ENCODE measurements at regions not wholly inside any gene's neighbourhood (a gene's known extent, or its start where the extent isn't known, plus 50 kb on each side); places are given as distances from the start of the nearest gene placed in this dataset.
"Not testable (repeated sequence)": the region's sequence is repeated elsewhere in the genome, so short reads cannot be mapped to it uniquely, and the experiment has no call there.

DNA sequence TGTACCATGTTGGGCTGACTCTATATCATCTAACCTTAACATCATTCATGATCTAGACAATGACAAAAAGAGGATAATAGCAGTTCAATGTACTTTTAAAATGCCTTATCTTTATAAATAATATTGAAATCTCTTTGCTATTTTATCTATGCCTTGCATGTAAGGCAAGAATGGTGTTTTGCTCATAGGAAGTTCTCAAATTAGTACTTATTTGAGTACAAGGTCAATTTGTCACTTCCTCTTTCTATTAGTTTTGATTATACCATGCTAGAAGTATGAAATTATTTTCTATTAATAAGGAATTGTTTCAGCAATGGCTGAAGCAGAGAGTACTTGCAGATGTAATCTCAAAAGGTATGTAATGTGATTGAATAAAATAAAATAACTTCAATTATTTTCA lies 1285.4 kb upstream of the TENM4 start:
- FAIRE-seq, result no peak

DNA sequence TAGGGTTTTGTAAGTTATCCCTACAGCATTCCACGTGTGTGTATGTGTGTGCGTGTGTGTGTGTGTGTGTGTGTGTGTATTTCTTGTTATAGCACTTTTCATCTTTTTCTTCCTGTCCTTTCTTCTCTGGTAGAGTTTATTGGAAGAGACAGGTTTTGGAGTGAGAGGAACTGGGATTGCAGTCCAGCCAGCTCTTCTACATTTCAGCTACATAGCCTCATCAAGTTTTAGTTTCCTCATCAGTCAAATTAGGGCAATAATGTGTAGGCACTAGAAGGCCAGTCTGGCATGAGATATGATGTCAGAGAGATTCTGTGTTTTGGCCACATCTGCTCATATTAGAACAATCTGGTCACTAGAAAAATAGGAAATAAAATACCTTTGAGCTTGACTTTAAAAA lies 1283.5 kb upstream of the TENM4 start:
- no peak for FAIRE-seq

DNA sequence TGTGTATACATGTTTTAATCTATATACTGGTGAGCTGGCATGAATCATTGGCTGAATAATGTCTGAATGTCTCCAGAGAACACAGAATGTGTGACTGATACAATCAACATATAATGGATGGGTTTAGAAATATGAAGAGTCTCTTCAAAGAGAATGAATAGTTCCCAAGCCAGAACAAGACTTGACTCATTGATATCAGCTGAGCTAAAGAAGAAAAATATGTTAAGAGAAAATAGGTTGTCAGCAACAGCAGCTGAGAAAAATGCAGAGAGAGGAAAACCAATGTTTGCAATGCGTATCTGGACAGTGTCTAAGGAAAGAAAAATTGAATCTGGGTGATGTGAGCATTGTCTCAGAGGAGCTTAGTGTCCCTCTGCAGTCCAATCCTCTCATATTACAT lies 1281.8 kb upstream of the TENM4 start:
- no peak for FAIRE-seq

DNA sequence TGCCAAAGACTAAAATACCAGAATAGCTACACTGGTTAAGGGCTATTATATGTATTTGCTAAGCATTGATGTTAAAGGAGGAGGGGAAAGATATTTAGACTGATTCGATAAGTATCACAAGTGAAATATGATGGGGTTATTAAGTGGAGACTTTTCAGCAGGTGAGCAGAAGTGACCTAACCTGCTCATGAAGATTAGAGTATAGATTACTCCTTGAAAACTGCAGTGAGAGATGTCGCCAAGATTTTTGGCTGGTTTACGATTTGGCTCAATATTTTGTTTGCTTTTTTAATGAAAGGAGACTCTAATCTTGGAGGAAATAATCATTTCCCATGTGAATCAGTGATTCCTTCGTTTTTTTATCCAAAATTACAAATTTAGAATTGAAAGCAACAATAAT lies 1279.5 kb upstream of the TENM4 start:
- FAIRE-seq, result no peak

DNA sequence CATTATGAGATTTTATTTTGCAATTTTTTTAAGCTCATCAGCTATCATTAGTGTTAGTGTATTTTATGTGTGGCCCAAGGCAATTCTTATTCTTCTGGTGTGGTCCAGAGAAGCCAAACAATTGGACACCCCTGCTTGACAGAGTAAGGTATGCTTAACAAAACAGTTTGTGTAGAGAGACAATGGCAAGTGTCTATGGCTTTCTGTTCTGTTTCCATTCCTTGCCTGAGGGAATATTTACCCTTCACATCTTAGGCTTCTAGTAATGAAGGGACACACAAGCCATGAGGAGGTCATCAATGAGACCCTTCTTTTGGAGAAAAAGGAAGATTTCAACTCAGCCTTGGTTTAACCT lies 1278.4 kb upstream of the TENM4 start:
- no peak for FAIRE-seq

DNA sequence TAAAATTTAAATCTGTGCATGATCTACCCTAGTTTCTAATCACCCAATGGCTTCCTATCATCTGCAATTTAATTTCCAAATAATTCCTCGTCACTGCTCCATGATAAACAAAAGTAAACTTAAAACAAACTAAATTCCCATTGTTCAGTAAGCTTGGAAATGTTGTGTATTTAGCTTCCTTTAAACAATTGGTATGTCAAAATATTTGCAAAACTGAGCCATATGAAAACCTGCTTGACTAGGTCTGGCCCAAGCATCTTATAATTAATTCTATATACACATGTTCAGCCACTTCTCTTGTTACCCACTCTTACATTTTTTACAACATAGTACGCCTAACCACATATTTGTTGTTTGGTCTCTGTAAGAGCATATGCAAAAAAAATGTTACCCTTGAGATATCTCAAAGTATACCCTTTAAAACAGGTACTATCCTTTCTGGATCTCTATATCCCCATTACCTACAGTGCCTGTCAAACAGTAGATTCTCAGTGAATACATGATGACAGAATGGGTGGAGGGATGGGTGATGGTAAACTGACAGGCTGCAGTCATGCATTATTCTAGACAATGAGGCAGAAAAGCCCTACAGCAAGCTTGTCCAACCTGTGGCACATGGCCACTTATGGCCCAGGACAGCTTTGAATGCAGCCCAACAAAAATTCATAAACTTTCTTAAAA lies 1277.9 kb upstream of the TENM4 start:
- no peak for FAIRE-seq

DNA sequence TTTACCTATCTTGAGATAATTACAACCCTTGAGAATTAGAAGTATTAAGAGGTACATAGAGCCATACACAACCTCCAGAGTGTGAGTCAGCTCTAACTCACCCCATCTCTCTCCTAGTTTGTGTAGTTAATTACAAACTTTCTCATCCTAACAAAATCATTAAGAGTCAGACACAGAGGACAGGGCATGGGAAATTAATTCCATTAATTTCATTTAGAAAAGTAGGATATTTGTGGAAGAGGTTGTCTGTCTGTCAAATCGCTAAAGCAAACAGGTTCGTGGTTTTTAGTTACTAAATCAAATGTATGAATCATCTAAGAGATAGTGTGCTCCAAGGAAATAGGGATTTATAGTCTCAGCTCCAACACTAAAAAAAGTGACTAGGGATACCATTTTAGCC lies 1261.4 kb upstream of the TENM4 start:
- no peak for FAIRE-seq

DNA sequence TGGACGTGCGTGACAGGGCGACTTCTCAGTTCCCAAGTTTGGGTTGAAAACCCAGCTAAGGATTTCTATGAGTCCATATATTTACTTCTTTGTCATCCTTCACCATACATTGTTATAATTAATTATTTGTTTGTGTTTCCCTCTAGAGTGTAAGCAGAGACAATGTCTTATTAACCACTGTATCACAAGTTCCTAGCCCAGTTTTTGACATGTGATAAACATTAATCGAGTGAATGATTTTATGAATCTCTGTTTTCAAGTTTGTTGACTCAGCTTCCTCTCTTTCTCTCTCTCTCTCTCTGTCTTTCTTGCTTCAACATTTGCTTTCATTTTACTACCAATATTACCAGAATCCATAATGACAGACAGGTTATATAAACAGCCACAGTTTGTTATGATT lies 1259.6 kb upstream of the TENM4 start:
- no peak for FAIRE-seq

DNA sequence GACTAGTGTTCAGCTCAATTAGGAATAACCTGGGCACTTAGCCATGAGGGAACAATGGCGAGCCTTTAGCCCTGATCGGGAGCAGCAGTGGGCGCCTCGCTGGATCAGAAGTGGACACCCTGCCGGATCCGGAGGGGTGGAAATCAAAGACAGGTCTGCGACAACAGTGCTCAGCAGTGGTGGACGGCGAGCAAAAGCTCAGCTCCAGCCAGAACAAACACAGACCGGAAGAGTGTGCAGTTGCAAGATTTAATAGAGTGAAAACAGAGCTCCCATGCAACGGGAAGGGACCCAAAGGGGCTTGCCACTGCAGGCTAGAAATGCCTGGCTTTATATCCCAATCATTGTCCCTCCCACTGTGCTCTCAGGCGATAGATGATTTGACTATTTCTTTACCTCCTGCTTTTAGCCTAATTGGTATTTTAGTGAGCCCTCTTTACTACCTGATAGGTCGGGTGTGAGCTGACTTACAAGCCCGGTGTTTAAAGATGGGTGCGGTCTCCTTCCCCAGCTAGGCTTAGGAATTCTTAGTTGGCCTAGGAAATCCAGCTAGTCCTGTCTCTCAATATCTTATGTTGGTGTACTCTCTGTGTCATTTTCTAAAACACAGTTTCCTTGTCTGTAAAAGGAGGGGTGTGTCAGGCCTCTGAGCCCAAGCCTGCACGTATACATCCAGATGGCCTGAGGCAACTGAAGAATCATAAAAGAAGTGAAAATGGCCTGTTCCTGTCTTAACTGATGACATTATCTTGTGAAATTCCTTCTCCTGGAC lies 1258.8 kb upstream of the TENM4 start:
- not testable (repeated sequence) for FAIRE-seq

DNA sequence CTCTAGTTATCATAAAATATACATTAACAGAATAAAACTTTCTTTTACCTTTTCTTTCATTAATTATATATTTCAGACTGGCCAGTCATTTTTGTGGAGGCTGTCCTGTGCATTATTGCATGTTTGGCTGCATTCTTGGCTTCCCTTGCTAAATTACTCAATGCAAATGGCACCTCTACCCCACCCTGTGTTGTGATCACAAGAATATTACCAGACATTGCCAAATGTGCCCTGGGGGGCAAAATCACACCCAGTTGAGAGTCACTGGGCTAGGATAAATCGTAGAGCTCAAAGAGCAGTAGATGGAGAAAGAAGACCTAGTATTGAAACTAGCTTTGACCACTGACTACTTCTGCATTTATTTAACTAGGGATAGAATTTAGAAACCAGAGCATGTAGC lies 1257.8 kb upstream of the TENM4 start:
- FAIRE-seq, result no peak

DNA sequence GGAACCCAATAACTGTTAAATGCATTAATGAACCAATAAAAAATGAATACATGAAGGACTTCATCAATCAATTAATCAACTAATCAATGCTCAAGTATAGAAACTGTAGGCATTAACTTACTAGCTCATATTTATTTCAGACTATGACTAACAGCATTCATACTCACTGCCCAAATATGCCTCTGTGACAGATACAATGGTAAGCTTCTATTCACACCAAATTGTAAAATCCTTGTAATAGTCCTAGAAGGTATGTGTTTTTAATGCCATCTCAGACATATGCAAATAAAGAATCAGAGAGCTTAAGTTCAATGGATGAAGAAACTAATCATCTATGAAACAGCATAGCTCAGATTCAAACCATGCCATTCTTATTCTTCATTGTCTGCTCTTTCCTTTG lies 1253.6 kb upstream of the TENM4 start:
- FAIRE-seq, result no peak

DNA sequence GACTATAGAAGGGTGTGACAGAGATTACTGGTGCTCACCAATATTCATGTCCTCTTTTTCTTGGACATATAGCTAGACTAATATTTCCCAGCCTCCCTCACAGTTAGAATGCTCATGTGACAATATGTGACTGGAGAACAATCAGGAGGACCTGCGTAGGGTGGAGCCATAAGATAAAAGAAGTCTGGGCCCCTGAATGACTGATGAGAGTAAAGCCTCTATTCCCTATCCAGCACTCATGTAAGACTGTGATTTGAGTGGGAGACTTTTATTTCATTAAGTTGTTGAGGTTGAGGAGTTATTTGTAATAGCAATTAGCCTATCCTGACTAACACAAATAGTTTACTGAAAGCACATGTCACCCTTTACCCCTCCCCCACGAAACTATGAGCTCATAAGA lies 1247.1 kb upstream of the TENM4 start:
- no peak for FAIRE-seq

DNA sequence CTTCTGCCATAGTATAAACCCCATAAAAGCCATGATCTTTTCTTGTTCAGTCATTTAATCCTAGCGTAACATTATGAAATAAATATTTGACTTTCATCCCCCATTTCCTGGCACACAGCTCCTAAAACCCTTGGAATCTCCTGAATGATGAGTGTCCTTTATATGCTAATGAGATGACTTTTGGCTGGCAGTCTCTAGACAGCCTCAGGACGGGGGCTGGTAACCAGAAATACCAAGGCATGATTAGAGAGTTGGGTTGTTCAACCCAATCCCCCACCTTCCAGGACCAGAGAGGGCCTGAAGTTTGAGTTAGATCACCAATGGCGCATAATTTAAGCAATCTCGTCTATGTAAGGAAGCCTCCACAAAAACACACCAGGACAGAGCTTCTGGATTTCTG lies 1246.1 kb upstream of the TENM4 start:
- FAIRE-seq, result no peak

DNA sequence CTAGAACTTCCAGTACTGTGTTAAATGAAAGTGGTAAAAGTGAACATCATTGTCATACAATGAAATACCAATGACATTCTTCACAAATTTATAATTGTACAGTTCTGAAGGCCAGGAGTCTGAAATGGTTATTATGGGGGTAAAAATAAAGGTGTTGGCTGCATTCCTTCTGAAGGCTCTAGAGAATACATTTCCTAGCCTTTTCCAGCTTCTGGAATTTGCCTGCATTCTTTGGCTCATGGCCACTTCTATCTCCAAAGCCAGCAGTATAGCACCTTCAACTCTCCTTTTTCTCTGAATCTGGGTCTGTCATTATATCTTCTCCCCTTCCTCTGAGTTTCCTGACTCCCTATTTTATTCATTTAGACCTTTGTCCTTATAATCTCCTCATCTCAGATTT lies 1232.7 kb upstream of the TENM4 start:
- FAIRE-seq, result no peak

DNA sequence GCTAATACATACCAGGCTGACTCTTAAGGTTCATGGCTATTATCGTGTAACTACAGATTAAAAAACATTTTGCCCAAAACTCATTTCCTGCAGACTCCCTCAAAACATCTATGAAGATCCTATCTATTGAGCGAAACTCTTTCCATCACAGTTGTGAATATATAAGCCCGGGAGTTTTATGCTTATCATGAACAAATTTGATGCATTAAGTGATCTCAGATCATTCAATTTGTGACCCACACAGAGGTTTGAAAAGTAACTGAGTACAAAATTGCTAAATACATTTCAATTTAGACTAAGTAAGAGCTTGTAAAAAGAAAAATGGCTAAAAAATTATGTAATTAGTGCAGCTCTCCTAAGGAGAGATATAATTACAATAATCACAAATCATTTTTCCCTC lies 1228.8 kb upstream of the TENM4 start:
- FAIRE-seq, result no peak

DNA sequence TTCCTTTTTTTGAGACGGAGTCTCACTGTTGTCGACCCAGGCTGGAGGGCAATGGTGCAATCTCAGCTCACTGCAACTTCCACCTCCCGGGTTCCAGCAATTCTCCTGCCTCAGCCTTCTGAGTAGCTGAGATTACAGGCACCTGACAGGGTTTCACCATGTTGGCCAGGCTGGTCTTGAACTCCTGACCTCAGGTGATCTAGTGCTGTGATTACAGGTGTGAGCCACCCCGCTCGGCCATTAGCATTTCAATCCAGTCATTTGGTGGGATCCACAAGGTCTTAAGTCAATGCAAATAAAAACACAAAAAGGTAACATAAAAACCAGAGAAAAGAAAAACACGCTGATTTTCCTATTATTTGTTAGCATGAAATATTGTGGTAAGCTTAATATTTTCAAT lies 1227.2 kb upstream of the TENM4 start:
- FAIRE-seq, result no peak

DNA sequence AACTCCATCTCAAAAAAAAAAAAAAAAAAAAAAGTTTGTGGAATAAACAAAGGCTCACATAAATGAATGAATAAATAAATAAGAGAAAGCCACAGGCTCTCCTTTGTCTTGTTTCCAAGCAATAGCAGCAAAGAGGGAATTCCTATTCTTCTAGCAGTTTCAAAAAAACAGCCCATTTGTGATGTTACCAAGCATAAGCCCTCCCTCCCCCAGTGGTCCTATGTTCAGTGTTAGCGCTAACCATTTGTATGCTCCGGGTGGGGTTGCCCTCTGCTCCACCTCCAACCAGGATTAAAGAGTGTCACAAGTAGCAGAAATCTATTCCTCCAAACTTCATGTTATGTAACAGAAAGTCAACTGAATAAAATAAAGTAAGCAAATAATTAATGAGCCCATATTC lies 1215.0 kb upstream of the TENM4 start:
- FAIRE-seq, result no peak

DNA sequence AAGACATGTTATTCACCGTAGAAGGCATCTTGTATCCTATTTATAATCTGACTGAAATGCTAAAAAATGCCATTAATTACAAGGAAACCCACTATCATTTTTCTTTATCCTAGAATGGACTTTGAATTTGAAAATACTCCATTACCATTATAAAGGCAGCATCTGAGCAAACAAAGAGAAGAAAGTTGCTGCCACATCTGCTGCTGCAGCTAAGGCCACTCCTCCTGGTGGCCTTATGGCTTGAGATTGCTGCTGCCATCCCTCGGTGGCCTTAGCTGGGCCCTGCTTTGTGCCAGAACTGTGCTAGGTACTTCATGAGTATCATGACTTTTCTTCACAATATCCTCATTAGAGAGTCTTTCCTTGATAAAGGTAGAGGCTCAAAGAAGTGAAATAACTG lies 1210.1 kb upstream of the TENM4 start:
- no peak for FAIRE-seq

DNA sequence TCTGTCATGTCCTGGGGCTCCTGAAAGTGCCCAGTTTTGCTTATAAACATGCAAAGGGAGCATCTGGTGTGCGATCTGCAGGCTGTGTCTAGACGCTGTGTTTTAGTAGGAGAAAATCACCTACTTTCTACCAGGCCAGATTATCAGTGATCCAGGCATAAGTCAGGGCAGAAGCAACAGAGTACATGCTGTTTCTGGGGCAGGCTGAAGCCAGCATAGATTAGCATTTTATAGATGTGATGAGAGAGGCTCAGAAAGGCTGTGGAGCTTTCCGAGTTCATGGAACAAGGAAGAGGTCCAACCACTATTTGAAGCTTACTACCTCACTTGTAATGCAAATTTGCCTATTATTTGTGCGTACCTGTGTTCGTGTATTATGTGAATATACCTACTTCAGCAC lies 1208.4 kb upstream of the TENM4 start:
- no peak for FAIRE-seq

DNA sequence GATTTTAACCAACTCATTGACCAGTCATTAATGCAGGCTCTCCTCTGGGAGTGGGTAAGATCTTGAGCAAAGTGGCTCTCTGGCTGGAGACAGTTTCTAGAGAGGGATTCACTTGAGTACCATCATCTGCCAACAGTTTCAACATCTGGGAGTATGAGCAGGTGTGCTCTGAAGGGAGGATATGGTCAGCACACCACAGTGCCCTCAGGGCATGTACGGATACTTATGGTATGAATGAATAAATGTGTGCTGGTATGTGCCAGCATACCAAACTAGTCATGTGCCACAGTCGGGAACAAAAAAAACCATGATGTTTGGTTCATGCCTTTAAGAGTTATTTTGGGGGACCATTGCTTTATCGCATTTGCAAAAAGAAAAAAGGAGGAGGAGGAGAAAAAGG lies 1197.5 kb upstream of the TENM4 start:
- FAIRE-seq, result no peak

DNA sequence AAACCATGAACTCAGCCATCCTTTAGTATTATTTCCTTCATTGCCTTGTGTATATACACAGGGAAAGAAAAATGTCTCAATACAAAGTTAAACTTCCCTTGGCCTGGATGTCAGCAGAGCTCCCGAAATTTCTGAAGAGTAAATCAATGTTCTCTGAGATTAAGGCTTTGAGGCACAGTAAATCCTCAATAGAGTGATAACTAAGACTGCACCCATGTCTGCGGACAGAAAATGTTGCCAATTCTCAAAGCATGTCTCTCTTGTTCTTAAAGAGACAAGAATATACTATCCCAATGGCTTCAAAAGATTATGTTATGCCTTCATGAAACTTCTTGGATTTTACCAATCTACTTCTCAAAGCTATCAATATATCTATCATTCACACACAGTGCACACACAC lies 1196.7 kb upstream of the TENM4 start:
- FAIRE-seq, result no peak

DNA sequence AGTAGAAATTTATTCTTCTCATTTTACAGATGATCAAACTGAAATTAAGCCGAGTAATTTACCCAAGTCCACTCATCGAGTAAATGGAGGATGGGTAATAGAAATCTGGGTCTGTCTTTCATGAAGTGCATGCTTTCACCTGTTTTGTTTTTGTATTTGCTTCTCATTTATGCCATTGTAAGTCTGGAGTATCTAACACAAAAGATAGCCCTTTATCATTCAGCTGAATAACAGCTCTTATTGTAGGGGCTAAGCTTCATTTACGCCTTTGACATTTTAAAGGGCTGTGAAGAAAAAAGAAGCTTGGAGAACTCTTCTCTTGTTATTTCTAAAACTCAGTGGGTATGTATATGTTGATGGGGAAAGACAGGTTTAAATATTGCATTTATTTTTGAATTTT lies 1196.2 kb upstream of the TENM4 start:
- no peak for FAIRE-seq

DNA sequence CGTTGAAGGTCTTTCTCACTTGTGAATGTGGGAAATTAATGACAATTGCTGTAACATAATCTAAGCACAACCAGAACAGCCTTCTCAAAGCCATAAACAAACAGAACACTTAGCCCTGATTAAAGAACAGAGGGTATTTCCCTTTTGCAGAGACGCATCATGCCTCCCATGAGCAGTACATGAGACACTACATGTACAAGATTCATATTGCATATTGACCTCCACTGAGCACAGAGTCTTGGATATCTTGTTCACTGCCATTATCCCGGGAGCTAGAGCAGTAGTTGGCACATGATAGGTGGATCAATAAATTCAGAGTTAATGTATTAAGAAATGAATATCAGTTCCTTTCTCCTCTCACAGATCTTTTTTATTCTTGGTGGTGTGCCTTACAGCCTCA lies 1194.3 kb upstream of the TENM4 start:
- no peak for FAIRE-seq

DNA sequence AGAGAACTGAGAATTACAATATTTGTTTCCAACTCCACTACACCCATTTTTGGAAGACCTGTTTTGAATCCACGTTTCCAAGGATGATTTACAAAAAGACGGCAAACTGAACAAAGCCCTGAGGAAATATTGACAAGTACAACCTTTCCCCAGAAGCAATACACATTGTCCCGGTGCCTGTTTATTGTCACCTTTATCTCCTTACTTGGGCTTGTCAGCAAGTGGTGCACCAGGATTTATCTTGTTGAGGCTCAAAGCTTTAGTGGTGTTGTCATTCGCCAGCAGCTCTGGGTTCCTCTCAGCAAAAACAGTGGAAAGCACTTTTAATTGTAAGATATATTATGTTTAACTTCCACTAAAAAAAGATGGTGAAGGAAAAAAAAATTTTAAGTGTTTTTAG lies 1191.9 kb upstream of the TENM4 start:
- FAIRE-seq, result no peak

DNA sequence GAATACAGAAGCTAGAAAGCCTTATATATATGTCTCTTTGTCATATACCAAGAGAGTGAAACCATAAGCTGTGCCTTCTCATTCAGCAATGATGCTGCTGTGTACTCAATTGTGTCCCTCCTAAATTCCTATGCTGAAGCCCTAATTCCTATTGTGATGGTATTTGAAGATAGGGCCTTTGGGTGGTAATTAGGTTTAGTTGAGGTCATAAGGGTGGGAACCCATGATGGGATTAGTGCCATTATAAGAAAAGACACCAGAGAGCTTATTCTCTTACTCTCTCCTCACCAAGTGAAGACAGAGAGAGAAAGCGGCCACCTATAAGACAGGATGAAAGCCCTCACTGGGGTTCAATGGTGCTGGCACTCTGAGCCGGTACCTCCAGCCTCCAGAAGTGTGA lies 1191.3 kb upstream of the TENM4 start:
- no peak for FAIRE-seq
